LNCaP clone FGC (cell line): ENCODE measurements at regions not wholly inside any gene's neighbourhood (a gene's known extent, or its start where the extent isn't known, plus 50 kb on each side); places are given as distances from the start of the nearest gene placed in this dataset.
"Not testable (repeated sequence)": the region's sequence is repeated elsewhere in the genome, so short reads cannot be mapped to it uniquely, and the experiment has no call there.

ENCODE experiments used
- DNase-seq: peaks from one replicate; pipeline ENCODE4 v3.0.0-alpha.2; 2011; ENCODE audit warnings: low read depth
- H3K4me3 ChIP-seq: 2 replicates; pipeline ENCODE4 v1.5.1; 2011; ENCODE audit warnings: mild to moderate bottlenecking, low read depth, low read length, control low read depth
- TF ChIP-seq, protein P1 (sequence below): IDR thresholded peaks from 2 replicates; pipeline ENCODE4 v1.5.1; 2012; ENCODE audit warnings: mild to moderate bottlenecking; ENCODE audit not compliant: control insufficient read depth, insufficient read depth; ENCODE audit errors: extremely low read depth

DNA sequence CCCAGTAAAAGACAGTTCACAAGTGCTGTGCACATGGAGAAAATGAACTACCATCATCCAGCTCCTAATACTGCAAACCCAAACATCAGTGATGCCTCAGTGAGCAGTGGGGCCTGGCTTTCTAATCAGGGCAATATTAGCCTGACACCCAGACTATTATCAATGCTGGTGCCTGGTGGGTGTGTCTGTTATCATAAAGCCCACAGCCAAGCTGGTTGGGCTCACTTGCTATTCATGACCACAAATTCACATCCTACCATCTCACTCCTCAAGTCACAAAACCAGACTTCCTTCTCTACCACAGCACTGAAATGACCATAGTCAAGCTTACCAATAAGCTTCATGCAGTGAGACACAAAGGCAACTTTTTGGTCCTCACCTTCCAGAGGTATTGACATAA is 180.8 kb upstream of the PLN start:
- DNase-seq: no peak

DNA sequence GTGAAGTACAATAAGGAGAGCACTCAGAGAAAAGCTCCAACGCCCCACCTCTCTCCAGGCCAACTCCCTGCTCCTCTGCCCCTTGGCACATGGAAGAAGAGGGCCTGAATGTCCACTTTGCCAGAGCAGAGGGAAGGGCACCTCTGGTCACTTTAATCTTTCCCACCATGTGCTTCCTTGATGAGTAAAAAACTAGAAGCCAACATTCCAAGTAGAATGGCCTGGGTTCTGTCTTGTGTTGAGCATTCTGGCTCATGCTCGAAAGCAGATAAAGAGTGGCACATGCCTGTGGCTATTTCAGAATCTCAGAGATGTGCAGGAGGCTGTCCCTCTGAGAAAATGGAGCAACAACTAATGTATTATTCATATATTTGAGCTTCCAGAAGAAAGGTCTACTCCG is 177.4 kb upstream of the PLN start:
- DNase-seq: no peak
- H3K4me3 ChIP-seq: no peak overlapping the region
- TF ChIP-seq, protein P1, sequence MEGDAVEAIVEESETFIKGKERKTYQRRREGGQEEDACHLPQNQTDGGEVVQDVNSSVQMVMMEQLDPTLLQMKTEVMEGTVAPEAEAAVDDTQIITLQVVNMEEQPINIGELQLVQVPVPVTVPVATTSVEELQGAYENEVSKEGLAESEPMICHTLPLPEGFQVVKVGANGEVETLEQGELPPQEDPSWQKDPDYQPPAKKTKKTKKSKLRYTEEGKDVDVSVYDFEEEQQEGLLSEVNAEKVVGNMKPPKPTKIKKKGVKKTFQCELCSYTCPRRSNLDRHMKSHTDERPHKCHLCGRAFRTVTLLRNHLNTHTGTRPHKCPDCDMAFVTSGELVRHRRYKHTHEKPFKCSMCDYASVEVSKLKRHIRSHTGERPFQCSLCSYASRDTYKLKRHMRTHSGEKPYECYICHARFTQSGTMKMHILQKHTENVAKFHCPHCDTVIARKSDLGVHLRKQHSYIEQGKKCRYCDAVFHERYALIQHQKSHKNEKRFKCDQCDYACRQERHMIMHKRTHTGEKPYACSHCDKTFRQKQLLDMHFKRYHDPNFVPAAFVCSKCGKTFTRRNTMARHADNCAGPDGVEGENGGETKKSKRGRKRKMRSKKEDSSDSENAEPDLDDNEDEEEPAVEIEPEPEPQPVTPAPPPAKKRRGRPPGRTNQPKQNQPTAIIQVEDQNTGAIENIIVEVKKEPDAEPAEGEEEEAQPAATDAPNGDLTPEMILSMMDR: no peak

More for the DNA sequence above, 180.8 kb upstream of the PLN start:
- no peak overlapping the region for H3K4me3 ChIP-seq
- TF ChIP-seq, protein P1: no peak

DNA sequence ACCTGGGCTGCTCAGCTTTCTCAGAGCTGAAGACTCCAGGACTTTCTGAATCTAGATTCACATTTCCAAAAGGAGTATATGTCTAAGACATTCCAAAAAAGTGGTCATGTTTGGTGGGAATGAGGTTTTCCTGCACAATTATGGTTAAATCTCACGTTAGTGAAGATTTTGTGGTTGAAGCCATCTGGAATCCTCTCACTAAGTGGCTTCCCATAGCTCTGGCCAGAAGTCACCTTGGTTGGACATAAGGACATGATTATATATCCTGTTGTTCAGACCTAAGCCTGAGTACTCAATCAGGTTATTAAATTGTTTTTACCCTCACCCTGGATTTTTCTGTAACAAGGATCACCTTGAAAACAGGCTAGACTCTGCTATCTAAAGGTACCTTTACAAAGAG is 176.1 kb upstream of the PLN start:
- DNase-seq: no peak
- H3K4me3 ChIP-seq: no peak overlapping the region
- TF ChIP-seq, protein P1: no peak

DNA sequence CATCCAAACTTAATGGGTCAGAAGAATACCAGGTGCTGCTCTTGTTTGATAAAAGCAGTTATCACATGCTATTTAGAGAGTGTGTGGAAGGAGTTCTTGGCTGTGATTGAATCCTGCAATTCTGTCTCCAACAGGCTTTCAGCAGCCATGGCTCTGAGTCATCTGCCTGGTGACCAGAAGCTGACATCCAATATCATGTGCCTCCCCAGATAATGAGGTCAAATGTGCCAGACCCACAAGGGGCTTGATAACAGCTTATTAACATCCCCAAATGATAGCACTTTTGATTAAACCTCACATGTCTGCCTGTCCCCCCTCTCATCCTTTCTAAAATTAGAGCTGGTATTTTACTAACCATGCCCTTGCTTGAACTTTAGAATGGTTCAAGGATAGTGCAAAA is 175.7 kb upstream of the PLN start:
- H3K4me3 ChIP-seq: no peak overlapping the region
- TF ChIP-seq, protein P1: no peak
- DNase-seq: no peak

DNA sequence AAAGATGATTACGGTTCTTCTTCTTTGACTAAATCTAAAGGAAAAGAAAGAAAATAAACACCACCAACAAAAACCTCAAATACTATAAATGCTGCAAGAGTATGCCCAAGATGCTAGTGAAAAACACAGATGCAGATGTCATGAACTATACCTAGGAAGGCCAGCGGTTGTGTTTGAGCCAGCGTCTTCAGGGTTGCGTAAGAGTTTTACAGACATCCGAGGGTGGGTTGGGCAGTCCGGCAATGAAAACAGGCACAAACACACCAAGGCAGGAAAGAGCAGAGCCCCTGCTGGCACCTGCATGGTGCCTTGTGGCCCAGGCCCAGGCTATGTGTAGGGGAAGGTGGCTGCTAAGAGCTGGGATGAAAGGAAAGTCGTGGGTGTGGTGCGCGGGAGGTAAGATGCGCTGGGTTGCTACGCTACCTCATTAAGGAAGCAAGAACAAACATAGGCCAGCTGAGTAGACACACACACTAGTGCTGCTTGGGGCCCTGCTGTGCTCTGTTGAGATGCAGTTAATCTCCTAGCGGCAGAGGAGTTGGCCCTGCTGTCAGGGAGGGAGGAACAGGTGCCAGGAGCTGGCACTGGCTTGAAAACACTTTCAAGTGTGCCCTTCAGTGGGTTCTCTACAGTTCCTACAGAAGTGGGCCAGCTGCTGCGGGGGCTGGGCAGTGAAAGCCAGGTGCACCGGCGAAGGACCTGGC is 170.2 kb upstream of the PLN start:
- no peak for DNase-seq
- TF ChIP-seq, protein P1: no peak
- no peak overlapping the region for H3K4me3 ChIP-seq

DNA sequence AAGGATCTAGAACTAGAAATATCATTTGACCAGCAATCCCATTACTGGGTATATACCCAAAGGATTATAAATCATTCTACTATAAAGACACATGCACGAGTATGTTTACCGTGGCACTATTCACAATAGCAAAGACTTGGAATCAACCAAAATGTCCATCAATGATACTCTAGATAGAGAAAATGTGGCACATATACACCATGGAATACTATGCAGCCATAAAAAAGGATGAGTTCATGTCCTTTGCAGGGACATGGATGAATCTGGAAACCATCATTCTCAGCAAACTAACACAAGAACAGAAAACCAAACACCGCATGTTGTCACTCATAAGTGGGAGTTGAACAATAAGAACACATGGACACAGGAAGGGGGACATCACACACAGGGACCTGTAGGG is 167.5 kb upstream of the PLN start:
- DNase-seq, H3K4me3 ChIP-seq: not testable (repeated sequence)

DNA sequence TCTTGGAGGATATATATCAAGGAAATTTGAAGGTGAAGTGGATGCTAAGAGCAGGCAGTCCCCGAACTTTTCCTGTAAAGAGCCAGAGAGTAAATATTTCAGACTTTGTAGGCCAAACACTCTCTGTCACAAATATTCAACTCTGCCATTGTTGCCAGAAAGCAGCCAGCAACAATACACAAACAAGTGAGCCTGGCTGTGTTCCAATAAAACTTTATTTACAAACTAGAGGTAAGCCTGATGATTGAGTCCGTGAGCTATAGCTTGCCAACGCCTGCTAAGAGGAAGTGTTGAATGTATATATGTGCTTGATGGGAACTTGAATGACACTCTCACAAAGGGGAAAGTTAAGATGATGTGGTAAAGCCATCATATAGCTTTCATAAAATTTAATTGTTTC is 166.0 kb upstream of the PLN start:
- TF ChIP-seq, protein P1: no peak
- peak; percentile 90 for DNase-seq
- no peak overlapping the region for H3K4me3 ChIP-seq
